Endothelial cell of umbilical vein (primary cell): ENCODE measurements at regions not wholly inside any gene's neighbourhood (a gene's known extent, or its start where the extent isn't known, plus 50 kb on each side); places are given as distances from the start of the nearest gene placed in this dataset.

Experiments used
- BruUV-seq: library from RNA; stranded (reverse); fragments of 400-500 nt; replicated peaks from 2 replicates; lab custom pipeline; 2021; lab: Mats Ljungman, UMichigan
- CTCF ChIA-PET: fragments of 300-600, 350-600 bp; sonication (Branson Sonifier 250); formaldehyde crosslinking; loops from one replicate; lab custom pipeline; 2021; ENCODE audit warnings: antibody characterized with exemption, inconsistent platforms; lab: Charles Lee
- POLR2A ChIA-PET: fragments of 300-600, 350-600 bp; sonication (Branson Sonifier 250); formaldehyde crosslinking; loops from one replicate; lab custom pipeline; 2021; ENCODE audit warnings: antibody characterized with exemption, inconsistent platforms; lab: Charles Lee
- DNase-seq: peaks from one replicate; pipeline ENCODE4 v3.0.0-alpha.2; 2011; ENCODE audit warnings: low read depth, low spot score
- FAIRE-seq: peaks from 2 replicates; lab custom pipeline; 2011; peaks lifted over from hg19 to GRCh38; lab: Jason Lieb, UNC
- H2AFZ ChIP-seq: 2 replicates; pipeline ENCODE4 v1.6.0; 2012; ENCODE audit warnings: low read depth, low read length, control low read depth, inconsistent platforms
- H3K27ac ChIP-seq: 2 replicates; pipeline ENCODE4 v1.5.1; 2011; ENCODE audit warnings: low read depth, mild to moderate bottlenecking, control low read depth, low read length, moderate library complexity; ENCODE audit not compliant: insufficient read depth
- H3K27me3 ChIP-seq, 2 experiments: 2 replicates each; pipeline versions ENCODE4 v1.6.0 to v1.6.1; 2011; ENCODE audit warnings: low read length in 2 of 2, mixed read lengths in 1 of 2; ENCODE audit not compliant: control insufficient read depth in 2 of 2, insufficient read depth in 2 of 2
- H3K36me3 ChIP-seq, 2 experiments: 2 replicates in 1 of 2; 3 replicates in 1 of 2; pipeline ENCODE4 v1.5.1; 2011; ENCODE audit warnings: low read length in 2 of 2, mild to moderate bottlenecking in 1 of 2, moderate library complexity in 1 of 2; ENCODE audit not compliant: control insufficient read depth in 2 of 2, insufficient read depth in 2 of 2; ENCODE audit errors: extremely low read depth in 1 of 2
- H3K4me1 ChIP-seq: 3 replicates; pipeline ENCODE4 v1.5.1; 2011; ENCODE audit warnings: mild to moderate bottlenecking, low read length; ENCODE audit not compliant: control insufficient read depth, insufficient read depth; ENCODE audit errors: extremely low read depth
- H3K4me2 ChIP-seq: 2 replicates; pipeline ENCODE4 v1.6.1; 2011; ENCODE audit warnings: low read length, control low read depth, mixed read lengths; ENCODE audit not compliant: insufficient read depth
- H3K4me3 ChIP-seq, 3 experiments: fragments of 200-600 bp in 1 of 3; sonication (generic), shearing (Covaris generic) in 1 of 3; replicated peaks in 1 of 3; 2 replicates each; pipeline ENCODE4 v1.5.1; 2011 to 2016; ENCODE audit warnings: control low read depth in 3 of 3, low read length in 3 of 3, mild to moderate bottlenecking in 2 of 3, inconsistent platforms in 1 of 3, low read depth in 1 of 3, moderate library complexity in 1 of 3; ENCODE audit not compliant: insufficient read depth in 1 of 3
- H3K79me2 ChIP-seq: 2 replicates; pipeline ENCODE4 v1.6.0; 2012; ENCODE audit warnings: low read length, inconsistent platforms; ENCODE audit not compliant: control insufficient read depth, insufficient read depth
- H3K9ac ChIP-seq: replicated peaks from 2 replicates; pipeline ENCODE3; 2011; ENCODE audit warnings: low read length, control low read depth; ENCODE audit not compliant: insufficient read depth; ENCODE audit errors: extremely low read depth
- H3K9me1 ChIP-seq: replicated peaks from 3 replicates; pipeline ENCODE4 v1.6.0; 2011; ENCODE audit warnings: mild to moderate bottlenecking, low read length; ENCODE audit not compliant: control insufficient read depth, insufficient read depth; ENCODE audit errors: extremely low read depth
- H3K9me3 ChIP-seq: replicated peaks from 2 replicates; pipeline ENCODE4 v1.5.1; 2012; ENCODE audit warnings: low read length, inconsistent platforms; ENCODE audit not compliant: control insufficient read depth, insufficient read depth
- H4K20me1 ChIP-seq: replicated peaks from 2 replicates; pipeline ENCODE3; 2011; ENCODE audit warnings: mild to moderate bottlenecking, low read length; ENCODE audit not compliant: control insufficient read depth, insufficient read depth; ENCODE audit errors: extremely low read depth
- EZH2 ChIP-seq: IDR thresholded peaks from 2 replicates; pipeline ENCODE4 v1.6.1; 2012; ENCODE audit warnings: borderline replicate concordance, low read depth, mild to moderate bottlenecking, moderate library complexity, low read length, inconsistent platforms; ENCODE audit not compliant: severe bottlenecking
- FOS ChIP-seq: IDR thresholded peaks from 2 replicates; pipeline ENCODE4 v1.6.1; 2011; ENCODE audit warnings: mild to moderate bottlenecking, low read length, moderate library complexity, borderline replicate concordance; ENCODE audit not compliant: insufficient read depth
- GATA2 ChIP-seq: IDR thresholded peaks from 2 replicates; pipeline ENCODE4 v1.7.0; 2011; ENCODE audit warnings: low read depth, mild to moderate bottlenecking, moderate library complexity, mixed read lengths, low read length; ENCODE audit not compliant: insufficient read length, insufficient read depth
- JUN ChIP-seq: IDR thresholded peaks from 2 replicates; pipeline ENCODE4 v1.6.1; 2011; ENCODE audit warnings: borderline replicate concordance, low read depth; ENCODE audit not compliant: insufficient read length, insufficient read depth
- MYC ChIP-seq: IDR thresholded peaks from one replicate; pipeline ENCODE4 v1.6.1; 2011; ENCODE audit warnings: mild to moderate bottlenecking, low read depth, low read length
- POLR2A ChIP-seq: IDR thresholded peaks from 2 replicates; pipeline ENCODE4 v1.6.1; 2012; ENCODE audit warnings: low read depth, mild to moderate bottlenecking, control low read depth, low read length
- POLR2AphosphoS5 ChIP-seq: IDR thresholded peaks from 2 replicates; pipeline ENCODE4 v1.6.1; 2012; ENCODE audit warnings: low read depth, mild to moderate bottlenecking, control low read depth, low read length, moderate library complexity; ENCODE audit not compliant: insufficient read depth
- dilution Hi-C: fragments of 300-500 bp; cut with MboI; formaldehyde crosslinking; loops from one replicate; pipeline ENCODE4 v1.15.0; 2019; ENCODE audit warnings: low sequenced_read_pairs; ENCODE audit not compliant: extremely low pct_ligation_motif_present
- intact Hi-C: fragments of 100-400 bp; cut with micrococcal nuclease; formaldehyde crosslinking; loops from one replicate; pipeline ENCODE4 v1.10.0; 2022
- TF ChIP-seq, protein P1 (sequence below): IDR thresholded peaks from 2 replicates; pipeline ENCODE4 v1.6.1; 2011; ENCODE audit not compliant: insufficient read depth, insufficient read length
- TF ChIP-seq, protein P2 (sequence below), 2 donors: IDR thresholded peaks; 1 replicate in 1 of 2; 2 replicates in 1 of 2; pipeline ENCODE4 v1.5.1; 2011; ENCODE audit warnings: low read length in 2 of 2, mild to moderate bottlenecking in 2 of 2, moderate library complexity in 2 of 2, control low read depth in 1 of 2, inconsistent platforms in 1 of 2, low read depth in 1 of 2; ENCODE audit not compliant: insufficient read depth in 1 of 2; ENCODE audit errors: extremely low read depth in 1 of 2

DNA sequence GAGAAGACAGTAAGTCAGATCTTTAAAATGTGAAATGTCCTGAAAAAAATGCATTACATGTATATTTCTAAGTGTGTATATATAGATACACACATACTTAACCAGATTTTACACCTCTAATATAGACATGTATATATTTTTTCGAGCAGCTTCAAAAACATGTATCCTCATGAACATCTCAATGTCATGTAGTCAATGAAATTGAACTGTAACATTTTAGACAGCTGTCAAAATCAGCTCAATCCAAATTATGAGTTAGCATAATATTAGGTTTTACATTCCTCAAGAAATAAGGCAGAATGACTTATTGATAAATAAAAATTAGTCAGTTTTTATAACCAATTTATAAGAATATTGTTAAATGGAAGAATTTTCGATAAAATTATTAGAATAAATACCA is 665.7 kb downstream of the BRINP3 start:
- TF ChIP-seq, protein P1, sequence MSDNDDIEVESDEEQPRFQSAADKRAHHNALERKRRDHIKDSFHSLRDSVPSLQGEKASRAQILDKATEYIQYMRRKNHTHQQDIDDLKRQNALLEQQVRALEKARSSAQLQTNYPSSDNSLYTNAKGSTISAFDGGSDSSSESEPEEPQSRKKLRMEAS = no peak
- TF ChIP-seq JUN (no peak), GATA2 (no peak), FOS (no peak), POLR2AphosphoS5 (no peak), MYC (no peak), POLR2A (no peak), EZH2 (no peak)
- TF ChIP-seq, protein P2, sequence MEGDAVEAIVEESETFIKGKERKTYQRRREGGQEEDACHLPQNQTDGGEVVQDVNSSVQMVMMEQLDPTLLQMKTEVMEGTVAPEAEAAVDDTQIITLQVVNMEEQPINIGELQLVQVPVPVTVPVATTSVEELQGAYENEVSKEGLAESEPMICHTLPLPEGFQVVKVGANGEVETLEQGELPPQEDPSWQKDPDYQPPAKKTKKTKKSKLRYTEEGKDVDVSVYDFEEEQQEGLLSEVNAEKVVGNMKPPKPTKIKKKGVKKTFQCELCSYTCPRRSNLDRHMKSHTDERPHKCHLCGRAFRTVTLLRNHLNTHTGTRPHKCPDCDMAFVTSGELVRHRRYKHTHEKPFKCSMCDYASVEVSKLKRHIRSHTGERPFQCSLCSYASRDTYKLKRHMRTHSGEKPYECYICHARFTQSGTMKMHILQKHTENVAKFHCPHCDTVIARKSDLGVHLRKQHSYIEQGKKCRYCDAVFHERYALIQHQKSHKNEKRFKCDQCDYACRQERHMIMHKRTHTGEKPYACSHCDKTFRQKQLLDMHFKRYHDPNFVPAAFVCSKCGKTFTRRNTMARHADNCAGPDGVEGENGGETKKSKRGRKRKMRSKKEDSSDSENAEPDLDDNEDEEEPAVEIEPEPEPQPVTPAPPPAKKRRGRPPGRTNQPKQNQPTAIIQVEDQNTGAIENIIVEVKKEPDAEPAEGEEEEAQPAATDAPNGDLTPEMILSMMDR (IDR thresholded peaks at IDR 0.05; ENCODE audit: extremely low read depth in 1 of 2, insufficient read depth in 1 of 2, low read depth in 1 of 2, low read length in 2 of 2) = no peak
- FAIRE-seq = no peak
- Histone ChIP-seq H3K27ac (no peak overlapping the region), H3K9me3 (no peaks in the 10 kb centered on the region), H4K20me1 (no peaks in the 10 kb centered on the region), H3K79me2 (no peaks in the 10 kb centered on the region), H2AFZ (no peak overlapping the region), H3K9ac (no peak overlapping the region), H3K36me3 (no peaks in the 10 kb centered on the region), H3K4me1 (no peaks in the 10 kb centered on the region), H3K9me1 (no peaks in the 10 kb centered on the region), H3K27me3 (no peaks in the 10 kb centered on the region), H3K4me3 (no peak overlapping the region), H3K4me2 (no peak overlapping the region)
- intact Hi-C loops = no loop called here
- DNase-seq = no peak
- no TSS peak for BruUV-seq
- POLR2A ChIA-PET = no interaction called here
- dilution Hi-C loops = no loop called here
- CTCF ChIA-PET = no interaction called here
